ENCODE measurements at regions not wholly inside any gene's neighbourhood (a gene's known extent, or its start where the extent isn't known, plus 50 kb on each side); places are given as distances from the start of the nearest gene placed in this dataset.

- POLR2A ChIA-PET = interaction anchor here (0.7 kb wide), 1 partner anchor 336 kb away, joined by 3 read pairs; no protein-coding TSS in a partner anchor
- ATAC-seq = no peak
- H3K9me3 Mint-ChIP-seq = peaks cover 5% of the 10 kb centered on the region; the same call in 1 of the 2 replicates
- no peaks in the 10 kb centered on the region for H3K36me3 Mint-ChIP-seq
- no peak overlapping the region for H3K4me3 Mint-ChIP-seq
- H3K27me3 Mint-ChIP-seq (ENCODE audit: low read depth) = no peaks in the 10 kb centered on the region
- no peak for DNase-seq (ENCODE audit: low spot score)
- no peak overlapping the region for H3K27ac Mint-ChIP-seq
- TF ChIP-seq SP1 (CRISPR knock-in tag; conservative IDR thresholded peaks at IDR 0.05) = no peak
- no peaks in the 10 kb centered on the region for H3K4me1 Mint-ChIP-seq
- CTCF ChIA-PET = no interaction called here
These were observed 51.2 kb upstream of the SORCS1 start for GRCh38 chr10:107215681-107216080.

Data from WTC11 (cell line).